ENCODE measurements at regions not wholly inside any gene's neighbourhood (a gene's known extent, or its start where the extent isn't known, plus 50 kb on each side); places are given as distances from the start of the nearest gene placed in this dataset.
"Not testable (repeated sequence)": the region's sequence is repeated elsewhere in the genome, so short reads cannot be mapped to it uniquely, and the experiment has no call there.

GRCh38 chr17:73835605-73836004 lies 191.4 kb upstream of the SDK2 start:
- H3K4me1 Mint-ChIP-seq (ENCODE audit: low read depth): no peaks in the 10 kb centered on the region
- no peak overlapping the region for H3K4me3 Mint-ChIP-seq
- no peak for DNase-seq (ENCODE audit: low spot score)
- no peak overlapping the region for H3K27ac Mint-ChIP-seq
- no peaks in the 10 kb centered on the region for H3K27me3 Mint-ChIP-seq (ENCODE audit: insufficient read depth)
- peaks cover 3% of the 10 kb centered on the region for H3K9me3 Mint-ChIP-seq
- intact Hi-C loops (cut with micrococcal nuclease): no loop called here
- no peaks in the 10 kb centered on the region for H3K36me3 Mint-ChIP-seq (ENCODE audit: low read depth)

DNA sequence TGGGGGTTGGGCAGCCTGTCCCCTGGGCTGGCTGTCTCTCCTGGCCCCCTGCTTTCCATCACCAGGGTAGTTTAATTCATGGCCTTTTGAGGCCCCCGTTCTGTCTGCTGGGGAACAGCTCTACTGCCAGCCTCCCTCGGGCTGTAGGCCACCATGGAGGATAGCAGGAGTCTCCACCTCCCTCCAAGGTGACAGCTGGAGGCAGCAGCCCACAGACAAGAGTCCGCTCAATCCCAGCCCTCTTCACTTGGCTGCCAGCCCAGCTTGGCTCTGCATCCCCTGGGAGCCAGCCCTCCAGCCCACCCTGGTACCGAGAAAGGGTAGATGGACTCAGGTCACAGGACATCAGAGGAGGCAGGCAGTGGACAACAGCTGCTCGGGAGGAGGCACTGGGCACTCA lies 194.6 kb upstream of the SDK2 start:
- no peak overlapping the region for H3K27ac Mint-ChIP-seq
- no peaks in the 10 kb centered on the region for H3K36me3 Mint-ChIP-seq (ENCODE audit: low read depth)
- H3K4me3 Mint-ChIP-seq: no peak overlapping the region
- intact Hi-C loops (cut with micrococcal nuclease): no loop called here
- H3K27me3 Mint-ChIP-seq (ENCODE audit: insufficient read depth): no peaks in the 10 kb centered on the region
- peaks cover 3% of the 10 kb centered on the region for H3K9me3 Mint-ChIP-seq
- DNase-seq (ENCODE audit: low spot score): no peak
- H3K4me1 Mint-ChIP-seq (ENCODE audit: low read depth): no peaks in the 10 kb centered on the region

GRCh38 chr17:73840829-73841228 lies 196.6 kb upstream of the SDK2 start:
- H3K4me3 Mint-ChIP-seq: no peak overlapping the region

DNA sequence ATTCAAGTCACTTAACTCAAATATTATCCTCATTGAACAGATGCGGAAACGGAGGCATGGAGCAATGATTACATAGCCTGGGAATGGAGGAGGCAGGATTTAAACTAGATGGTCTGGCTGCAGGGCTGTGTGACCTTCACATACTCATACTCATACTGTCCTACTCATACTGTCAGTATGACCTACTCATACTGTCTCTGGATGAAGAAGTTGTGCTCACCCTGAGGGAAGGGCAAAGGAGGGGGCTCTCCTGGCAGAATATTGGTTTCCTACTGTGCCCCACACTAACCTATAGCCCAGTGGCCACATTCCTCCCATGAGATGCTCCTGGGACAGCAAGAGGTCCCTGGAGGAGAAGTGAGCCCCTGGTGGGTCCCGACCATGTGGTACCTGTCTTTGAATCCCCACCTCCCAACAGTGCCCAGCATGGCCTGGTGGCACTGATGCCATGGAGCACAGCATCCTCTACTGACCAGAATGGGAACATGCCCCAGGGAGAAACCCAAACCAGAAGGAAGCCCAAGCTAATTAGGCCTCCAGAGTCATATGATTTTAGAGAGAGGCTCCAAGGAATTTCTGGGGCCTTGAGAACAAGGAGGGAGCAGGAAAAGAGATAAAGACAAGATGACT lies 197.3 kb upstream of the SDK2 start:
- intact Hi-C loops (cut with micrococcal nuclease): no loop called here
- Mint-ChIP-seq H3K27me3 (ENCODE audit: insufficient read depth) (no peaks in the 10 kb centered on the region), H3K4me1 (ENCODE audit: low read depth) (no peaks in the 10 kb centered on the region), H3K27ac (no peak overlapping the region), H3K36me3 (ENCODE audit: low read depth) (no peaks in the 10 kb centered on the region), H3K9me3 (peaks cover 2% of the 10 kb centered on the region), H3K4me3 (no peak overlapping the region)
- DNase-seq (ENCODE audit: low spot score): no peak

More at GRCh38 chr17:73840829-73841228, 196.6 kb upstream of the SDK2 start:
- intact Hi-C loops (cut with micrococcal nuclease): no loop called here
- Mint-ChIP-seq H3K9me3 (peaks cover 3% of the 10 kb centered on the region), H3K4me1 (ENCODE audit: low read depth) (no peaks in the 10 kb centered on the region), H3K36me3 (ENCODE audit: low read depth) (no peaks in the 10 kb centered on the region), H3K27ac (no peak overlapping the region), H3K27me3 (ENCODE audit: insufficient read depth) (no peaks in the 10 kb centered on the region)
- no peak for DNase-seq (ENCODE audit: low spot score)

GRCh38 chr17:73847952-73848351 lies 203.7 kb upstream of the SDK2 start:
- no peak overlapping the region for H3K4me3 Mint-ChIP-seq
- intact Hi-C loops (cut with micrococcal nuclease): no loop called here
- no peaks in the 10 kb centered on the region for H3K27me3 Mint-ChIP-seq (ENCODE audit: insufficient read depth)
- H3K36me3 Mint-ChIP-seq (ENCODE audit: low read depth): no peaks in the 10 kb centered on the region
- H3K27ac Mint-ChIP-seq: no peak overlapping the region
- DNase-seq (ENCODE audit: low spot score): no peak
- no peaks in the 10 kb centered on the region for H3K4me1 Mint-ChIP-seq (ENCODE audit: low read depth)
- H3K9me3 Mint-ChIP-seq: no peaks in the 10 kb centered on the region

DNA sequence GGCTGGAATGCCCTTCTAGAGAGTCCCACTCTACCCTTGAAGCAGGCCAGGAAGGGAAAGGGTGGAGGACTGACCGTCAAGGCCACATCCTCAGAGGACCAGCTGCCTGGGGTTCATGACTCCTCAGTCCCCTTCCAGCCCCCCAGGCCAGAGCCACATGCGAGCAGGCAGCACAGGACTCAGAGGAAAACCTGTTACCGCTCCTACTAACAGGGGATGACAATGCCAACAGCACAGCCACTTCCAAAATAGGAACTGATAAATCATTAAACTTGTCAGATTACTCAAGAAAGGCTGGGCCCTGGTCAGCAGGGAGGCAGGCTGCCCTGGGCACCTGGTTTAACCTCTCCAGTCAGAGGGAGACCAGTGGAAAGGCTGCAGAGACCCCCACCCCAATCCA lies 206.2 kb upstream of the SDK2 start:
- no peaks in the 10 kb centered on the region for H3K27me3 Mint-ChIP-seq (ENCODE audit: insufficient read depth)
- H3K9me3 Mint-ChIP-seq: no peaks in the 10 kb centered on the region
- no peaks in the 10 kb centered on the region for H3K4me1 Mint-ChIP-seq (ENCODE audit: low read depth)
- no peak overlapping the region for H3K4me3 Mint-ChIP-seq
- intact Hi-C loops (cut with micrococcal nuclease): no loop called here
- no peak for DNase-seq (ENCODE audit: low spot score)
- H3K27ac Mint-ChIP-seq: no peak overlapping the region
- H3K36me3 Mint-ChIP-seq (ENCODE audit: low read depth): no peaks in the 10 kb centered on the region

- Mint-ChIP-seq H3K36me3 (ENCODE audit: low read depth) (no peaks in the 10 kb centered on the region), H3K27ac (no peak overlapping the region), H3K9me3 (no peaks in the 10 kb centered on the region), H3K27me3 (ENCODE audit: insufficient read depth) (no peaks in the 10 kb centered on the region), H3K4me3 (no peak overlapping the region), H3K4me1 (ENCODE audit: low read depth) (no peaks in the 10 kb centered on the region)
- intact Hi-C loops (cut with micrococcal nuclease): no loop called here
- DNase-seq (ENCODE audit: low spot score): no peak
Observed at GRCh38 chr17:73851091-73851490, 206.8 kb upstream of the SDK2 start.

- intact Hi-C loops (cut with micrococcal nuclease): no loop called here
- Mint-ChIP-seq H3K9me3 (no peaks in the 10 kb centered on the region), H3K36me3 (ENCODE audit: low read depth) (no peaks in the 10 kb centered on the region), H3K4me3 (no peak overlapping the region), H3K4me1 (ENCODE audit: low read depth) (no peaks in the 10 kb centered on the region), H3K27ac (no peak overlapping the region), H3K27me3 (ENCODE audit: insufficient read depth) (no peaks in the 10 kb centered on the region)
- DNase-seq (ENCODE audit: low spot score): no peak
Observed at GRCh38 chr17:73851921-73852320, 207.7 kb upstream of the SDK2 start.

DNA sequence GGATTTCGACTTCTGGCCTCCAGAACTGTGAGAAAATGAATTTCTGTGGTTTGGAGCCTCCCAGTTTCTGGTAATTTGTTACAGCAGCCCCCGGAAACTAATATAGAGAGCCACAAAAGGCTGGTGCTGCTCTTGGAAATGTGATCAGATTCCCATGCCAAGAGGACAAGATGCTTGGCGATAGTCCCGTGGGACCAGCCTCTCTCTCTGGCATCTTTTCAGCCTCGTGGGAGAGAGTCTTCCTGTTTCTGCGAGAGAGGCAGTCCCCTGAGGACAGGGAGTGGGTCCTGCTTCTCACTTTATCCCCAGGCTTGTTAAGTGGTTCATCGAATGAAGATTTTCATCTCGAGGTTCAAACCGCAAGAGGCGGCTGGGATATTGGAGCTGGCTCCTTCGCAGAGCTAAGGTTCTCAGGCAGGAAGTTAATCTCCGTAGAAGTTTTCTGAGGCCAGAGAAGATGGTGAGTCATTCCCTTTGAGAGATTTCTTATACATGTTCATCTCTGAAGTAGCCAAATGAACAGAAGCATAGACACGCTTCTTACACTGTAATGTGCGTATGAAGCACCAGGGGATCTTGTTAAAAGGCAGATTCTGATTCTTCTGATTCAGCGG lies 211.6 kb upstream of the SDK2 start:
- no peak for DNase-seq (ENCODE audit: low spot score)
- no peak overlapping the region for H3K4me3 Mint-ChIP-seq

GRCh38 chr17:73856556-73856955 lies 212.3 kb upstream of the SDK2 start:
- Mint-ChIP-seq H3K27ac (no peak overlapping the region), H3K4me3 (no peak overlapping the region)

More for the DNA sequence above, 211.6 kb upstream of the SDK2 start:
- Mint-ChIP-seq H3K36me3 (ENCODE audit: low read depth) (no peaks in the 10 kb centered on the region), H3K27me3 (ENCODE audit: insufficient read depth) (no peaks in the 10 kb centered on the region), H3K27ac (no peak overlapping the region), H3K9me3 (no peaks in the 10 kb centered on the region), H3K4me1 (ENCODE audit: low read depth) (no peaks in the 10 kb centered on the region)
- intact Hi-C loops (cut with micrococcal nuclease): no loop called here

DNA sequence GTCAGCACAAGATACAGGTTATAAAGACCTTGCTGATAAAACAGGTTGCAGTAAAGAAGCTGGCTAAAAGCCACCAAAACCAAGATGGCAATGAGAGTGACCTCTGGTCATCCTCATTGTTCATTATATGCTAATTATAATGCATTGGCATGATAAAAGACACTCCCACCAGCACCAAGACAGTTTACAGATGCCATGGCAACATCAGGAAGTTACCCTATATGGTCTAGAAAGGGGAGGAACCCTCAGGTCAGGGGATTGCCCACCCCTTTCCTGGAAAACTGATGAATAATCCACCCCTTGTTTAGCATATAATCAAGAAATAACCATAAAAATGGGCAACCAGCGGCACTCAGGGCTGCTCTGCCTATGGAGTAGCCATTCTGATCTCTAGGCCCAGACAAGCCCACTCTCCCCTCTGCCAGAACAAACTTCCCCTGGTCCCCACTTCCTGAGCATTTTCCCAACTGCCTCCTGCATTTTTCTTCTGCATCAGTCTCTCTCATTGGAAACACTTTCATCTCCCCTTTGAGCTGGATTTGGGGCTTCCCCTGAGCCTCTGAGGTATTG lies 215.3 kb upstream of the SDK2 start:
- H3K9me3 Mint-ChIP-seq; DNase-seq (ENCODE audit: low spot score); H3K4me1 Mint-ChIP-seq (ENCODE audit: low read depth); H3K36me3 Mint-ChIP-seq (ENCODE audit: low read depth); H3K27me3 Mint-ChIP-seq (ENCODE audit: insufficient read depth); H3K4me3 Mint-ChIP-seq; H3K27ac Mint-ChIP-seq; intact Hi-C loops (cut with micrococcal nuclease): not testable (repeated sequence)

More at GRCh38 chr17:73856556-73856955, 212.3 kb upstream of the SDK2 start:
- Mint-ChIP-seq H3K9me3 (no peaks in the 10 kb centered on the region), H3K36me3 (ENCODE audit: low read depth) (no peaks in the 10 kb centered on the region), H3K4me1 (ENCODE audit: low read depth) (no peaks in the 10 kb centered on the region), H3K27me3 (ENCODE audit: insufficient read depth) (no peaks in the 10 kb centered on the region)
- DNase-seq (ENCODE audit: low spot score): no peak
- intact Hi-C loops (cut with micrococcal nuclease): no loop called here

GRCh38 chr17:73861543-73861942 lies 217.3 kb upstream of the SDK2 start:
- H3K27ac Mint-ChIP-seq: no peak overlapping the region
- H3K4me1 Mint-ChIP-seq (ENCODE audit: low read depth): no peaks in the 10 kb centered on the region

DNA sequence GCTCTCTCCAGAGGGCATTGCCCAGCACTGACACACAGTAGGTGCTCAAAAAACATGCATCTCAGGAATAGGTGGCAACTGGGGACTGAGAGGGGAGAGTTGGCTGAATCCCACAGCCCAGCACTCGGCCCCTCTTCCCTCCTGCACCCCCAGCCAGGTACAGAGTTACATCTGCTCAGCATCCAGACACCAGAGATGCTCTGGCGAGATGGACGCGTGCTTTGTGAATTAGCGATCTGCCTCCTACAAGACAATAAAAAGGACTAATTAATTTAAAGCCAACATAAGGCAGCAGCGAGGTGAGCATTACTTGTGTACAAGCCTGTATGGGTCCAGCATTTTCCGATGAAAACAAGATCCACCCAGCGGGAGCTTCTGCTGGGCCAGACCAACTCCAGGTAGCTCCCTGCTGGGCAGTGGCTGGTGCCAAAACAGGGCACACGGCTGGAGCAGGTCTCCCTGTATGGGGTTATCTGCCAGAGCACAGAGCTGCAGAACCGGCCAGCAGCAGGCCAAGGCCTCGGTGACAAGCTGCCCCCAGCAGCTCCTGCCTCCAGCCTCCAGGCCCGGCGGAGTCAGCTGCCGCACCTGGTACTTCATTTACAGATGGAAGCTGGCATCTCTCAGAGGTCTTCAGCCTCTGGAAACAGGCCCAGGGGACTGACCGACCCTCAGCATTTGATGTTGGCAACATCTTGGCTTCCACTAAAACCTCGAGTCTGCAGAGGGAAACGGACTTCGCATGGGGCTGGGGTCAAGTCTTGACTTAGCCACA lies 219.7 kb upstream of the SDK2 start:
- DNase-seq (ENCODE audit: low spot score): no peak
- no peak overlapping the region for H3K27ac Mint-ChIP-seq
- H3K4me1 Mint-ChIP-seq (ENCODE audit: low read depth): no peaks in the 10 kb centered on the region
- H3K36me3 Mint-ChIP-seq (ENCODE audit: low read depth): no peaks in the 10 kb centered on the region
- no peak overlapping the region for H3K4me3 Mint-ChIP-seq
- no peaks in the 10 kb centered on the region for H3K27me3 Mint-ChIP-seq (ENCODE audit: insufficient read depth)
- H3K9me3 Mint-ChIP-seq: no peaks in the 10 kb centered on the region
- intact Hi-C loops (cut with micrococcal nuclease): no loop called here

More at GRCh38 chr17:73861543-73861942, 217.3 kb upstream of the SDK2 start:
- Mint-ChIP-seq H3K9me3 (no peaks in the 10 kb centered on the region), H3K27me3 (ENCODE audit: insufficient read depth) (no peaks in the 10 kb centered on the region), H3K36me3 (ENCODE audit: low read depth) (no peaks in the 10 kb centered on the region), H3K4me3 (no peak overlapping the region)
- intact Hi-C loops (cut with micrococcal nuclease): no loop called here
- DNase-seq (ENCODE audit: low spot score): no peak
